IPS DF 6.9 (cell line): ENCODE measurements at regions not wholly inside any gene's neighbourhood (a gene's known extent, or its start where the extent isn't known, plus 50 kb on each side); places are given as distances from the start of the nearest gene placed in this dataset.

ENCODE experiments used
- DNase-seq: peaks from one replicate; pipeline ENCODE4 v3.0.0-alpha.2; 2013; ENCODE audit warnings: low read depth, low spot score
- H3K27ac ChIP-seq: one replicate; pipeline ENCODE4 v1.5.1; 2013; ENCODE audit warnings: low read length, control low read depth
- H3K27me3 ChIP-seq: 2 replicates; pipeline ENCODE4 v1.6.1; 2013; ENCODE audit warnings: mild to moderate bottlenecking, low read length; ENCODE audit not compliant: control insufficient read depth, insufficient read depth
- H3K36me3 ChIP-seq: 2 replicates; pipeline ENCODE4 v1.6.1; 2013; ENCODE audit warnings: low read length; ENCODE audit not compliant: control insufficient read depth, insufficient read depth
- H3K4me1 ChIP-seq: 2 replicates; pipeline ENCODE4 v1.6.1; 2013; ENCODE audit warnings: low read length; ENCODE audit not compliant: control insufficient read depth, insufficient read depth
- H3K4me3 ChIP-seq: 2 replicates; pipeline ENCODE4 v1.5.1; 2013; ENCODE audit warnings: mild to moderate bottlenecking, low read length
- H3K9me3 ChIP-seq: 2 replicates; pipeline ENCODE4 v1.6.1; 2013; ENCODE audit warnings: low read length, inconsistent platforms; ENCODE audit not compliant: control insufficient read depth, insufficient read depth
- WGBS: extraction: QIAGEN DNeasy Blood & Tissue Kit; methylation state at CpG from one replicate; pipeline ENCODE4 v1.1.7; 2013; ENCODE audit warnings: mixed read lengths, missing lambda C conversion rate; ENCODE audit not compliant: insufficient read length, insufficient coverage; 5-methylcytosine and 5-hydroxymethylcytosine counted together

GRCh38 chr14:38310420-38310995 is 54.6 kb upstream of the CLEC14A start:
- WGBS: no CpG with 5 or more reads among the region's 3 CpGs
- Histone ChIP-seq H3K9me3 (no peaks in the 10 kb centered on the region), H3K27me3 (no peaks in the 10 kb centered on the region), H3K27ac (no peak overlapping the region), H3K4me1 (no peaks in the 10 kb centered on the region), H3K4me3 (no peak overlapping the region), H3K36me3 (no peaks in the 10 kb centered on the region)
- no peak for DNase-seq

GRCh38 chr14:38309522-38310277 is 53.8 kb upstream of the CLEC14A start:
- Histone ChIP-seq H3K27me3 (no peaks in the 10 kb centered on the region), H3K4me3 (no peak overlapping the region), H3K9me3 (no peaks in the 10 kb centered on the region), H3K36me3 (no peaks in the 10 kb centered on the region), H3K4me1 (no peaks in the 10 kb centered on the region), H3K27ac (no peak overlapping the region)
- no peak for DNase-seq
- no CpG with 5 or more reads among the region's 5 CpGs for WGBS
